PFSK-1 (cell line): ENCODE measurements at regions not wholly inside any gene's neighbourhood (a gene's known extent, or its start where the extent isn't known, plus 50 kb on each side); places are given as distances from the start of the nearest gene placed in this dataset.

ENCODE experiments used
- FOXP2 ChIP-seq: optimal IDR thresholded peaks from 2 replicates; pipeline ENCODE3; 2011; ENCODE audit warnings: borderline replicate concordance, control low read depth, inconsistent platforms; ENCODE audit not compliant: insufficient read depth; ENCODE audit errors: extremely low read length, extremely low read depth
- POLR2AphosphoS5 ChIP-seq: IDR thresholded peaks from 2 replicates; pipeline ENCODE4 v1.6.1; 2012; ENCODE audit warnings: low read depth, mild to moderate bottlenecking, control low read depth, low read length, moderate library complexity
- SIN3A ChIP-seq: IDR thresholded peaks from 2 replicates; pipeline ENCODE4 v1.6.1; 2012; ENCODE audit warnings: mild to moderate bottlenecking, low read length, moderate library complexity, borderline replicate concordance; ENCODE audit not compliant: insufficient read depth
- TAF1 ChIP-seq: IDR thresholded peaks from 2 replicates; pipeline ENCODE4 v1.6.1; 2012; ENCODE audit warnings: low read length, control low read depth, borderline replicate concordance; ENCODE audit not compliant: insufficient read depth
- TF ChIP-seq, protein P1 (sequence below), 2 experiments: IDR thresholded peaks; 2 replicates each; pipeline versions ENCODE4 v1.6.1 to v1.8.0; 2011 to 2012; ENCODE audit warnings: low read depth in 2 of 2, low read length in 2 of 2, control low read depth in 1 of 2, inconsistent platforms in 1 of 2, mild to moderate bottlenecking in 1 of 2, moderate library complexity in 1 of 2; ENCODE audit not compliant: insufficient read depth in 1 of 2

DNA sequence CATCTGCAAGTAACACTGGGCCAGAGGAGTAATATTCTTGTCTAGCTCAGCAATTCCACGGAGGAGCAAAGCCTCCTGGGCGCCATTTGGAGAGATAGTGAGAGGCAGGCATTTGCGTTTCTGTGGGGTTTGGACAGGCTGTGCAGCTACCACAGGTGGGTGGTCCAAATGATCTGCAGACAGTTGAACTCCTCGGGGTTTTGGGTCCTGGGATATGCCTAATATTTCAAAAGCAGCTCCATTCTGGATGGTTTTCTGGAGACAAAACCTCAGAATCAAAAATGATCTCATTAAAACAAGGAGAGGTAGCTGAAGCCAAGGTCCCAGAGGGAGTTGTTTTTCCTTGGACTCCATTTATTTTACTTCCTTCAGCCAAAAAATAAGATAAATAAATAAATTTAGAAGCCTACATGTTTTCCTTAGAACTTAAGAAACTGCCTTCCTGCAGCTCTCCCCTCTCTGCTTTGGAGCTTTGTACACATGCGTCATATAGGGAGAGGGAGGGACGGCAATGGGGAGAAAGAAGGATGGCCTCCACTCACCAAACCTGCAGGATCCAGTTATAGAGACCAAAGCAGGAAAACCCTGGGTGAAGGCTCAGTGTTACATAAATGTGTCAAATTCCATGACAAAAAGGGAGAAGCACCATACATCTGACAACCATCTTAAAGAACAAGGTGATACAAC lies 227.3 kb upstream of the DAAM1 start:
- TF ChIP-seq TAF1: no peak
- no peak for TF ChIP-seq POLR2AphosphoS5
- no peak for TF ChIP-seq SIN3A
- TF ChIP-seq FOXP2: no peak
- TF ChIP-seq, protein P1, sequence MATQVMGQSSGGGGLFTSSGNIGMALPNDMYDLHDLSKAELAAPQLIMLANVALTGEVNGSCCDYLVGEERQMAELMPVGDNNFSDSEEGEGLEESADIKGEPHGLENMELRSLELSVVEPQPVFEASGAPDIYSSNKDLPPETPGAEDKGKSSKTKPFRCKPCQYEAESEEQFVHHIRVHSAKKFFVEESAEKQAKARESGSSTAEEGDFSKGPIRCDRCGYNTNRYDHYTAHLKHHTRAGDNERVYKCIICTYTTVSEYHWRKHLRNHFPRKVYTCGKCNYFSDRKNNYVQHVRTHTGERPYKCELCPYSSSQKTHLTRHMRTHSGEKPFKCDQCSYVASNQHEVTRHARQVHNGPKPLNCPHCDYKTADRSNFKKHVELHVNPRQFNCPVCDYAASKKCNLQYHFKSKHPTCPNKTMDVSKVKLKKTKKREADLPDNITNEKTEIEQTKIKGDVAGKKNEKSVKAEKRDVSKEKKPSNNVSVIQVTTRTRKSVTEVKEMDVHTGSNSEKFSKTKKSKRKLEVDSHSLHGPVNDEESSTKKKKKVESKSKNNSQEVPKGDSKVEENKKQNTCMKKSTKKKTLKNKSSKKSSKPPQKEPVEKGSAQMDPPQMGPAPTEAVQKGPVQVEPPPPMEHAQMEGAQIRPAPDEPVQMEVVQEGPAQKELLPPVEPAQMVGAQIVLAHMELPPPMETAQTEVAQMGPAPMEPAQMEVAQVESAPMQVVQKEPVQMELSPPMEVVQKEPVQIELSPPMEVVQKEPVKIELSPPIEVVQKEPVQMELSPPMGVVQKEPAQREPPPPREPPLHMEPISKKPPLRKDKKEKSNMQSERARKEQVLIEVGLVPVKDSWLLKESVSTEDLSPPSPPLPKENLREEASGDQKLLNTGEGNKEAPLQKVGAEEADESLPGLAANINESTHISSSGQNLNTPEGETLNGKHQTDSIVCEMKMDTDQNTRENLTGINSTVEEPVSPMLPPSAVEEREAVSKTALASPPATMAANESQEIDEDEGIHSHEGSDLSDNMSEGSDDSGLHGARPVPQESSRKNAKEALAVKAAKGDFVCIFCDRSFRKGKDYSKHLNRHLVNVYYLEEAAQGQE (IDR thresholded peaks at IDR 0.05; ENCODE audit: insufficient read depth in 1 of 2, low read depth in 2 of 2, low read length in 2 of 2): no peak

DNA sequence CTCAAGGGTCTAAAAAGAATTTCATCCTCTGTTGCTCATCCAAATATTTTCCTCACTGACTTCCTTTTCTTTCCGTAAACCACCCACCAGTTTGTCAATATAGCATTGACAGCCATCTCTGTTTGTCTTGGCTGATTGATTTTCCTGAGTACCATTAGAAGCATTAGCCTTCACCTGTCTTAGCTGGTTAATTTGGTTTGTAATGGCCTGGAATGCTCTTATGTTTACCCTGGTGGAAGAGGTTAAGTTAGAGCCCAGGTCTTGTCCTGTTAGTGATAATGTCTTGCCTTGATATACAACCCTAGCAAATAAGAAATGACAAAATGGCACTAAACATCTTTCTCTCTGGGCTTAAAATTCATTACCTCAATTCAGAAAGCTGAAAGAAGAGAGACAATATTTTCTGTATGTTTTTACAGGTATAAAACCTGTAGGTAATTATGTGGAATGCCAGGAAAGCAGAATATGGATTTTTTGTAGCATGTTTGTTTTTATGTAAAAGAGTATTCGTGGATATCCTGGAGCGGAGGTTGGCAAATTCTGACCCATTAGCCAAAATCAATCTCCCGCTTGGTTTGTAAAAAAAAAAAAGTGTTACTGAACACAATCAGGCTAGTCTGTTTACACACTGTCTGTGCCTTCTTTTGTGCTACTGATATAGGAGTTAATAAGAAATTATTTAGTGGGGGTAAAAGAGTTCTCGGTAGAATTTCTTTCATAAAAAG lies 224.4 kb upstream of the DAAM1 start:
- TF ChIP-seq POLR2AphosphoS5 (no peak), TAF1 (no peak), FOXP2 (no peak), SIN3A (no peak)
- TF ChIP-seq, protein P1 (IDR thresholded peaks at IDR 0.05; ENCODE audit: insufficient read depth in 1 of 2, low read depth in 2 of 2, low read length in 2 of 2): no peak

DNA sequence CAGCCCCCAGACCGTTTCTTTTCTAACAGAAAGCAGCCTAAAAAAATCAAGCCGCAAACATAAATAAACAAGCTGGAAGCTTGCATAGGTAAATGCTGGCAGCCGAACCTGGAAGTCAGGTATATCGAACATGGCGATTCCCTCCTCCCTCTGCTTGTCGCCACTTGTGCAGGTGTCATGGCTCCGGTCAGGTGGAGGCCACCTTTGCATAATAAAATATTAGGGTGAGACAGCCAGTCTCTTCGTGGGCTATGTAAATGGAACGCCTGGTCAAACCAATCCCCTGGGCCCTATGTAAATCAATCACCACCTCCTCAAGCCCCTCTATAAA lies 223.9 kb upstream of the DAAM1 start:
- TF ChIP-seq, protein P1 (IDR thresholded peaks at IDR 0.05; ENCODE audit: insufficient read depth in 1 of 2, low read depth in 2 of 2, low read length in 2 of 2): no peak
- TF ChIP-seq FOXP2 (no peak), POLR2AphosphoS5 (no peak), TAF1 (no peak), SIN3A (no peak)

DNA sequence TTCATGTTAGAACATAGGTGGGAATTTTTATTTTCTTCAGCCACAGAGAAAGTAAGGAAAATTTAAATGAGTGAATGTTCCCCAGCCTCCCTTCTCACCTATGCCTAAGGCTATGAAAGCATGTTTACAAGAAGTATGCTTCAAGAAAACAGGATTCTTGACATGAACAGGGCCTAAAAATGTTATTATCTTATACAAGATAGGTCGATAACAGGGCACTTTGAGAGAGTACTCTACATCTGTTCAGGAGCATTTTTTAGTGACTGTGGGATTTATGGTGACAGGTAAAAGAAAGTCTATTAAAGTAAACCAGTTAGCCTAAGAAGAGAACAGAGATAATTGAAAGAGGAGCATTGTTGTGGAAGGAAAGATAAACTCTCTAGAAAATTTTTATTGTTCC lies 222.9 kb upstream of the DAAM1 start:
- TF ChIP-seq SIN3A (no peak), FOXP2 (no peak), POLR2AphosphoS5 (no peak), TAF1 (no peak)
- TF ChIP-seq, protein P1 (IDR thresholded peaks at IDR 0.05; ENCODE audit: insufficient read depth in 1 of 2, low read depth in 2 of 2, low read length in 2 of 2): no peak
